ENCODE measurements at regions not wholly inside any gene's neighbourhood (a gene's known extent, or its start where the extent isn't known, plus 50 kb on each side); places are given as distances from the start of the nearest gene placed in this dataset.

DNA sequence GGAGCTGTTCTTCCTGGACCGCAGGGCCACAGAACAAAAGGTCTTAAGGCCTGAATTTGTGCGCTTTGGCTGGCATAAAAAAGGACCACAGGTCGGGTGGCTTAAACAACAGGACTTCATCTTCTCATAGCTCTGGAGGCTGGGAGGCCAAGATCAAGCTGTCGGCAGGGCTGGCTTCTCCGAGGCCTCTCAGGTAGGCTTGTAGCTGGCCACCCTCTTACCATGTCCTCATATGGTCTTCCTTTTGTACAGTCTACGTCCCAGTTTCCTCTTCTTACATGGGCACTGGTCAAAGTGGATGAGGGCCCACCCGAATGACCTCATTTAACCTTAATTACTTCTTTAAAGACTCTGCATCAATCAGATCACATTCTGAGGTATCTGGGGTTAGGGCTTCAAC is 257.6 kb downstream of the CBLN1 start:
- ATAC-seq (no peak), DNase-seq (no peak)
- H3K27me3 ChIP-seq (ENCODE audit: low read depth), result peaks cover 12% of the 10 kb centered on the region
- no peaks in the 10 kb centered on the region for H3K36me3 ChIP-seq
- no peaks in the 10 kb centered on the region for H3K9me3 ChIP-seq
- no peak overlapping the region for H3K4me3 ChIP-seq
- TF ChIP-seq, protein P1, sequence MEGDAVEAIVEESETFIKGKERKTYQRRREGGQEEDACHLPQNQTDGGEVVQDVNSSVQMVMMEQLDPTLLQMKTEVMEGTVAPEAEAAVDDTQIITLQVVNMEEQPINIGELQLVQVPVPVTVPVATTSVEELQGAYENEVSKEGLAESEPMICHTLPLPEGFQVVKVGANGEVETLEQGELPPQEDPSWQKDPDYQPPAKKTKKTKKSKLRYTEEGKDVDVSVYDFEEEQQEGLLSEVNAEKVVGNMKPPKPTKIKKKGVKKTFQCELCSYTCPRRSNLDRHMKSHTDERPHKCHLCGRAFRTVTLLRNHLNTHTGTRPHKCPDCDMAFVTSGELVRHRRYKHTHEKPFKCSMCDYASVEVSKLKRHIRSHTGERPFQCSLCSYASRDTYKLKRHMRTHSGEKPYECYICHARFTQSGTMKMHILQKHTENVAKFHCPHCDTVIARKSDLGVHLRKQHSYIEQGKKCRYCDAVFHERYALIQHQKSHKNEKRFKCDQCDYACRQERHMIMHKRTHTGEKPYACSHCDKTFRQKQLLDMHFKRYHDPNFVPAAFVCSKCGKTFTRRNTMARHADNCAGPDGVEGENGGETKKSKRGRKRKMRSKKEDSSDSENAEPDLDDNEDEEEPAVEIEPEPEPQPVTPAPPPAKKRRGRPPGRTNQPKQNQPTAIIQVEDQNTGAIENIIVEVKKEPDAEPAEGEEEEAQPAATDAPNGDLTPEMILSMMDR (IDR thresholded peaks at IDR 0.05), result no peak
- intact Hi-C loops (cut with DNase I), result no loop called here
- no peaks in the 10 kb centered on the region for H3K4me1 ChIP-seq
- H3K27ac ChIP-seq, result no peak overlapping the region

DNA sequence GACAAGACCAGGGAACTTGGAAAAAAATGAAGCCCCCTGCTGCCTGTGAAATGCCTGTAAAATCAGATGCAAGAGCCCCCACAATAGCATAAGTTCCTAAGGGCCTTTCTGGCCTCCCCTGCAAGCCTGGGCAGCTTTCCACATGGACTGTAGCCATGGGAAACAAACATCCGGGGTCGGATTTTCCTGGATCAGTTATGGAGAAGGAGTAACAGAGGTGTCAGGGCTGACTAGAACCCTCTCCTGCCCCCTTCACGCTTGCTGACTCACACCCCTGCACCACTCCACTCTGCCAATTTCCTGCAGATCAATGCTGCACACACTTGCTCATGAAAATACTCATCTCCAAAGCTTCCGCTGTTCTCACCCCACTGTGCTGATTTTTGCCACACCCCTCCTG is 258.6 kb downstream of the CBLN1 start:
- TF ChIP-seq, protein P1 (IDR thresholded peaks at IDR 0.05), result no peak
- Histone ChIP-seq H3K4me3 (no peak overlapping the region), H3K9me3 (no peaks in the 10 kb centered on the region), H3K27ac (no peak overlapping the region), H3K27me3 (ENCODE audit: low read depth) (peaks cover 12% of the 10 kb centered on the region), H3K4me1 (no peaks in the 10 kb centered on the region), H3K36me3 (no peaks in the 10 kb centered on the region)
- intact Hi-C loops (cut with DNase I), result no loop called here
- no peak for DNase-seq
- no peak for ATAC-seq

DNA sequence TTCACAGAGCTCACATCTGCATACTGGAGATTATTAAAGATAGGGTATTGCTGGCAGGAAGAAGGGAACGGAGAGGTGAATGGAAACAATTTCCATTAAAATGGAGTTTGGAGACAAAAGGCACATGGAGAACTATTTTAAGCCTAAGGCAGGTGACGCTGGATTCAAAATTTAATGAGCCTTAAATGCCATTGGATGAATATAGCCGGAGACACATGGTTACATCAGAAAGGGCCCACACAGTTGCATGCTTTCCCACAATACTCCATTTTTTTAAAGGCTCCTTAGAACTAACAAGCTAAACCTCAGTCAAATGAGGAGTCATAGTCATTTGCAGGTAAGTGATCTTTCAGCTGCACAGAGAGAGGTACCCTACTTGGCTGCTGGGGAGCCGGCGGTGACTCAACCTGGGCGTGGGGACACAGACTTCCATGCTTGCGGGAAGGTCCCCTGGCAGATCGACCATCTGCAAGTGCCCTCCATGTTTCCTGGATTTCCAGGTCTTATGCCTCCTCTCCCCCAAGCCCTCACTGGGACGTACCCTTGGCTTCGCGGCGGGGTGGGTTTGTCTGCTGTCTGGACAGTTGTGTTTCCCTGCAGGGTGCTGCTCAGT is 259.2 kb downstream of the CBLN1 start:
- H3K4me1 ChIP-seq, result no peaks in the 10 kb centered on the region
- intact Hi-C loops (cut with DNase I), result no loop called here
- DNase-seq (no peak), ATAC-seq (no peak)
- no peak overlapping the region for H3K4me3 ChIP-seq
- TF ChIP-seq, protein P1 (IDR thresholded peaks at IDR 0.05), result no peak
- peaks cover 12% of the 10 kb centered on the region for H3K27me3 ChIP-seq (ENCODE audit: low read depth)
- H3K27ac ChIP-seq, result no peak overlapping the region
- H3K36me3 ChIP-seq, result no peaks in the 10 kb centered on the region
- no peaks in the 10 kb centered on the region for H3K9me3 ChIP-seq

DNA sequence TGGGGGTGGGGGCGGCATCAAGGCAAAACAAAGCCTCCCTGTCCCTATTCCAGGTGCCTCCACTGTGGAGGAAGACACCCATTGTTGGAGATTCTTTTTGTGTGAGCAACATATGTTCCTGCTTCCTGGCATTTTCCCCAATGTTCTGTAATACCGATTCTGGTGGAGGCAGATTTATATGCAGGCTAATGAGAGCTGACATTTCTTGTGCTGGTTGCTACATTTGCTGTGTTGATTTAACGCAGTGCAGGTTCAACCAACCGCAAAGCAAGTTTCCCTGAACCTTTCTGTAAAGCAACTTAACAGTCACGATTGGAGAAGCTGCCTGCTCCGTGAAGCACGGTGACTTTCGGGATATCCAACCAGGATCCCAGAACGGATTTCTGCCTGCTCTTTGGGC is 260.5 kb downstream of the CBLN1 start:
- intact Hi-C loops (cut with DNase I), result no loop called here
- TF ChIP-seq, protein P1 (IDR thresholded peaks at IDR 0.05), result no peak
- Histone ChIP-seq H3K4me3 (no peak overlapping the region), H3K9me3 (no peaks in the 10 kb centered on the region), H3K27me3 (ENCODE audit: low read depth) (peaks cover 12% of the 10 kb centered on the region), H3K36me3 (no peaks in the 10 kb centered on the region), H3K27ac (no peak overlapping the region), H3K4me1 (no peaks in the 10 kb centered on the region)
- ATAC-seq (no peak), DNase-seq (no peak)

DNA sequence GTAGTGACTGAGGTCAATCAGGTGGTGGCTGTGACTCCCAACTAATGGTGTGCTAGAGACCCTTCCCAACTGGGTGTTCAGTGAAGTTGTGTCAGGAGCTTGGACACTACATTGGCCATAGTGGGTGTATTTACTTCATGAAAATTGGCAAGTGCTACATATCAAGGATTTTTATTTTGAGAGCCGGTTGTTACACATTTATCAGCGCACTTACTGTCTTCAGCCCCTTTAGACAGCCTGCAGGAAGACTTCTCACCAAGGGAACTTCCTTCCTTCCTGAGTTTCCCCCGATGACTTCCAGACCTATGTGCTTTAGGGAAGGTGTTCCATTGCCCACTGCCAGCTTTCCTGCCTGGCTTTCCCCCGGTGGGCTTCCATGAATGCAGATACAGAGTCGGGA is 261.2 kb downstream of the CBLN1 start:
- intact Hi-C loops (cut with DNase I), result no loop called here
- TF ChIP-seq, protein P1 (IDR thresholded peaks at IDR 0.05), result no peak
- Histone ChIP-seq H3K27ac (no peak overlapping the region), H3K27me3 (ENCODE audit: low read depth) (peaks cover 12% of the 10 kb centered on the region), H3K9me3 (no peaks in the 10 kb centered on the region), H3K36me3 (no peaks in the 10 kb centered on the region), H3K4me1 (no peaks in the 10 kb centered on the region), H3K4me3 (no peak overlapping the region)
- ATAC-seq (no peak), DNase-seq (no peak)
